ENCODE measurements at regions not wholly inside any gene's neighbourhood (a gene's known extent, or its start where the extent isn't known, plus 50 kb on each side); places are given as distances from the start of the nearest gene placed in this dataset.

DNA sequence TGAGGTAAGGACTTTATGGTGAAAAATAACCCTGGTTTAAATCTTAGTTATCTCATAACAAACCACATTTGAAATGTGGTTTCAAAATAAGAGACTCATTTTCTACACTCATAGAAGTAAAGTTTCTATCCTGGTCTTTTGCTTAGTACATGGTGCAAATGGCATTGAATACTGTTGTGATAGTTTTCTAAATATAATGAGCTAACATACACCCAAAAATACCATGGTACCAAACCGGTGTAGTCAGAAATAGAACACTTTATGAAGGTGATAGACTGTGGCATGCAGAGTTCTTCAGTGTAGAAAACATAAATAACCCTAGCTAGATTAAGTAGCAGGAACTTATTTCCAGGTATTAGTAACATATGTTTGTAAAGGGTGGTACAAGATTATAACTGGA is 629.4 kb downstream of the PLOD2 start:
- Histone ChIP-seq H3K36me3 (ENCODE audit: insufficient read depth) (no peaks in the 10 kb centered on the region), H4K20me1 (replicated peaks; ENCODE audit: insufficient read depth) (no peaks in the 10 kb centered on the region), H3K9me2 (ENCODE audit: insufficient read depth) (peaks cover 3% of the 10 kb centered on the region; the same call in 1 of the 2 replicates), H3F3A (replicated peaks; ENCODE audit: low read depth) (no peaks in the 10 kb centered on the region), H3K79me2 (replicated peaks; ENCODE audit: insufficient read depth) (no peaks in the 10 kb centered on the region), H3K27me3 (ENCODE audit: insufficient read depth) (no peaks in the 10 kb centered on the region), H3K27ac (ENCODE audit: low read depth) (no peak overlapping the region), H3K4me2 (no peak overlapping the region), H3K4me3 (no peak overlapping the region), H2AFZ (no peak overlapping the region), H3K4me1 (ENCODE audit: insufficient read depth) (peaks cover 8% of the 10 kb centered on the region; the same call in 1 of the 2 replicates)
- TF ChIP-seq, protein P1, sequence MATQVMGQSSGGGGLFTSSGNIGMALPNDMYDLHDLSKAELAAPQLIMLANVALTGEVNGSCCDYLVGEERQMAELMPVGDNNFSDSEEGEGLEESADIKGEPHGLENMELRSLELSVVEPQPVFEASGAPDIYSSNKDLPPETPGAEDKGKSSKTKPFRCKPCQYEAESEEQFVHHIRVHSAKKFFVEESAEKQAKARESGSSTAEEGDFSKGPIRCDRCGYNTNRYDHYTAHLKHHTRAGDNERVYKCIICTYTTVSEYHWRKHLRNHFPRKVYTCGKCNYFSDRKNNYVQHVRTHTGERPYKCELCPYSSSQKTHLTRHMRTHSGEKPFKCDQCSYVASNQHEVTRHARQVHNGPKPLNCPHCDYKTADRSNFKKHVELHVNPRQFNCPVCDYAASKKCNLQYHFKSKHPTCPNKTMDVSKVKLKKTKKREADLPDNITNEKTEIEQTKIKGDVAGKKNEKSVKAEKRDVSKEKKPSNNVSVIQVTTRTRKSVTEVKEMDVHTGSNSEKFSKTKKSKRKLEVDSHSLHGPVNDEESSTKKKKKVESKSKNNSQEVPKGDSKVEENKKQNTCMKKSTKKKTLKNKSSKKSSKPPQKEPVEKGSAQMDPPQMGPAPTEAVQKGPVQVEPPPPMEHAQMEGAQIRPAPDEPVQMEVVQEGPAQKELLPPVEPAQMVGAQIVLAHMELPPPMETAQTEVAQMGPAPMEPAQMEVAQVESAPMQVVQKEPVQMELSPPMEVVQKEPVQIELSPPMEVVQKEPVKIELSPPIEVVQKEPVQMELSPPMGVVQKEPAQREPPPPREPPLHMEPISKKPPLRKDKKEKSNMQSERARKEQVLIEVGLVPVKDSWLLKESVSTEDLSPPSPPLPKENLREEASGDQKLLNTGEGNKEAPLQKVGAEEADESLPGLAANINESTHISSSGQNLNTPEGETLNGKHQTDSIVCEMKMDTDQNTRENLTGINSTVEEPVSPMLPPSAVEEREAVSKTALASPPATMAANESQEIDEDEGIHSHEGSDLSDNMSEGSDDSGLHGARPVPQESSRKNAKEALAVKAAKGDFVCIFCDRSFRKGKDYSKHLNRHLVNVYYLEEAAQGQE (IDR thresholded peaks at IDR 0.05; ENCODE audit: unreplicated experiment) = no peak
- TF ChIP-seq ZNF331 (CRISPR knock-in tag; IDR thresholded peaks at IDR 0.05; ENCODE audit: low read depth) = no peak
- TF ChIP-seq, protein P2, sequence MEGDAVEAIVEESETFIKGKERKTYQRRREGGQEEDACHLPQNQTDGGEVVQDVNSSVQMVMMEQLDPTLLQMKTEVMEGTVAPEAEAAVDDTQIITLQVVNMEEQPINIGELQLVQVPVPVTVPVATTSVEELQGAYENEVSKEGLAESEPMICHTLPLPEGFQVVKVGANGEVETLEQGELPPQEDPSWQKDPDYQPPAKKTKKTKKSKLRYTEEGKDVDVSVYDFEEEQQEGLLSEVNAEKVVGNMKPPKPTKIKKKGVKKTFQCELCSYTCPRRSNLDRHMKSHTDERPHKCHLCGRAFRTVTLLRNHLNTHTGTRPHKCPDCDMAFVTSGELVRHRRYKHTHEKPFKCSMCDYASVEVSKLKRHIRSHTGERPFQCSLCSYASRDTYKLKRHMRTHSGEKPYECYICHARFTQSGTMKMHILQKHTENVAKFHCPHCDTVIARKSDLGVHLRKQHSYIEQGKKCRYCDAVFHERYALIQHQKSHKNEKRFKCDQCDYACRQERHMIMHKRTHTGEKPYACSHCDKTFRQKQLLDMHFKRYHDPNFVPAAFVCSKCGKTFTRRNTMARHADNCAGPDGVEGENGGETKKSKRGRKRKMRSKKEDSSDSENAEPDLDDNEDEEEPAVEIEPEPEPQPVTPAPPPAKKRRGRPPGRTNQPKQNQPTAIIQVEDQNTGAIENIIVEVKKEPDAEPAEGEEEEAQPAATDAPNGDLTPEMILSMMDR (conservative IDR thresholded peaks at IDR 0.05; ENCODE audit: low read depth in 2 of 2) = no peak
- TF ChIP-seq, protein P3, sequence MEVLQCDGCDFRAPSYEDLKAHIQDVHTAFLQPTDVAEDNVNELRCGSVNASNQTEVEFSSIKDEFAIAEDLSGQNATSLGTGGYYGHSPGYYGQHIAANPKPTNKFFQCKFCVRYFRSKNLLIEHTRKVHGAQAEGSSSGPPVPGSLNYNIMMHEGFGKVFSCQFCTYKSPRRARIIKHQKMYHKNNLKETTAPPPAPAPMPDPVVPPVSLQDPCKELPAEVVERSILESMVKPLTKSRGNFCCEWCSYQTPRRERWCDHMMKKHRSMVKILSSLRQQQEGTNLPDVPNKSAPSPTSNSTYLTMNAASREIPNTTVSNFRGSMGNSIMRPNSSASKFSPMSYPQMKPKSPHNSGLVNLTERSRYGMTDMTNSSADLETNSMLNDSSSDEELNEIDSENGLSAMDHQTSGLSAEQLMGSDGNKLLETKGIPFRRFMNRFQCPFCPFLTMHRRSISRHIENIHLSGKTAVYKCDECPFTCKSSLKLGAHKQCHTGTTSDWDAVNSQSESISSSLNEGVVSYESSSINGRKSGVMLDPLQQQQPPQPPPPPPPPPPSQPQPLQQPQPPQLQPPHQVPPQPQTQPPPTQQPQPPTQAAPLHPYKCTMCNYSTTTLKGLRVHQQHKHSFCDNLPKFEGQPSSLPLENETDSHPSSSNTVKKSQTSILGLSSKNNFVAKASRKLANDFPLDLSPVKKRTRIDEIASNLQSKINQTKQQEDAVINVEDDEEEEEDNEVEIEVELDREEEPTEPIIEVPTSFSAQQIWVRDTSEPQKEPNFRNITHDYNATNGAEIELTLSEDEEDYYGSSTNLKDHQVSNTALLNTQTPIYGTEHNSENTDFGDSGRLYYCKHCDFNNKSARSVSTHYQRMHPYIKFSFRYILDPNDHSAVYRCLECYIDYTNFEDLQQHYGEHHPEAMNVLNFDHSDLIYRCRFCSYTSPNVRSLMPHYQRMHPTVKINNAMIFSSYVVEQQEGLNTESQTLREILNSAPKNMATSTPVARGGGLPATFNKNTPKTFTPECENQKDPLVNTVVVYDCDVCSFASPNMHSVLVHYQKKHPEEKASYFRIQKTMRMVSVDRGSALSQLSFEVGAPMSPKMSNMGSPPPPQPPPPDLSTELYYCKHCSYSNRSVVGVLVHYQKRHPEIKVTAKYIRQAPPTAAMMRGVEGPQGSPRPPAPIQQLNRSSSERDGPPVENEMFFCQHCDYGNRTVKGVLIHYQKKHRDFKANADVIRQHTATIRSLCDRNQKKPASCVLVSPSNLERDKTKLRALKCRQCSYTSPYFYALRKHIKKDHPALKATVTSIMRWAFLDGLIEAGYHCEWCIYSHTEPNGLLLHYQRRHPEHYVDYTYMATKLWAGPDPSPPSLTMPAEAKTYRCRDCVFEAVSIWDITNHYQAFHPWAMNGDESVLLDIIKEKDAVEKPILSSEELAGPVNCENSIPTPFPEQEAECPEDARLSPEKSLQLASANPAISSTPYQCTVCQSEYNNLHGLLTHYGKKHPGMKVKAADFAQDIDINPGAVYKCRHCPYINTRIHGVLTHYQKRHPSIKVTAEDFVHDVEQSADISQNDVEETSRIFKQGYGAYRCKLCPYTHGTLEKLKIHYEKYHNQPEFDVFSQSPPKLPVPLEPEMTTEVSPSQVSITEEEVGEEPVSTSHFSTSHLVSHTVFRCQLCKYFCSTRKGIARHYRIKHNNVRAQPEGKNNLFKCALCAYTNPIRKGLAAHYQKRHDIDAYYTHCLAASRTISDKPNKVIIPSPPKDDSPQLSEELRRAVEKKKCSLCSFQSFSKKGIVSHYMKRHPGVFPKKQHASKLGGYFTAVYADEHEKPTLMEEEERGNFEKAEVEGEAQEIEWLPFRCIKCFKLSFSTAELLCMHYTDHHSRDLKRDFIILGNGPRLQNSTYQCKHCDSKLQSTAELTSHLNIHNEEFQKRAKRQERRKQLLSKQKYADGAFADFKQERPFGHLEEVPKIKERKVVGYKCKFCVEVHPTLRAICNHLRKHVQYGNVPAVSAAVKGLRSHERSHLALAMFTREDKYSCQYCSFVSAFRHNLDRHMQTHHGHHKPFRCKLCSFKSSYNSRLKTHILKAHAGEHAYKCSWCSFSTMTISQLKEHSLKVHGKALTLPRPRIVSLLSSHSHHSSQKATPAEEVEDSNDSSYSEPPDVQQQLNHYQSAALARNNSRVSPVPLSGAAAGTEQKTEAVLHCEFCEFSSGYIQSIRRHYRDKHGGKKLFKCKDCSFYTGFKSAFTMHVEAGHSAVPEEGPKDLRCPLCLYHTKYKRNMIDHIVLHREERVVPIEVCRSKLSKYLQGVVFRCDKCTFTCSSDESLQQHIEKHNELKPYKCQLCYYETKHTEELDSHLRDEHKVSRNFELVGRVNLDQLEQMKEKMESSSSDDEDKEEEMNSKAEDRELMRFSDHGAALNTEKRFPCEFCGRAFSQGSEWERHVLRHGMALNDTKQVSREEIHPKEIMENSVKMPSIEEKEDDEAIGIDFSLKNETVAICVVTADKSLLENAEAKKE (CRISPR knock-in tag; IDR thresholded peaks at IDR 0.05) = no peak
- TF ChIP-seq CREB1 (CRISPR knock-in tag; IDR thresholded peaks at IDR 0.05; ENCODE audit: low read depth) = no peak
- Mint-ChIP-seq H3K36me3 (ENCODE audit: low read depth) (no peaks in the 10 kb centered on the region), H3K4me1 (peaks cover 7% of the 10 kb centered on the region; the same call in 1 of the 3 replicates), H3K4me3 (no peak overlapping the region), H3K27me3 (ENCODE audit: insufficient read depth, low read depth, poor library complexity) (no peaks in the 10 kb centered on the region), H3K27ac (no peak overlapping the region), H3K9me3 (no peaks in the 10 kb centered on the region)
- DNase-seq (ENCODE audit: low spot score) = no peak
- no peak for ATAC-seq
